ENCODE measurements at regions not wholly inside any gene's neighbourhood (a gene's known extent, or its start where the extent isn't known, plus 50 kb on each side); places are given as distances from the start of the nearest gene placed in this dataset.

DNA sequence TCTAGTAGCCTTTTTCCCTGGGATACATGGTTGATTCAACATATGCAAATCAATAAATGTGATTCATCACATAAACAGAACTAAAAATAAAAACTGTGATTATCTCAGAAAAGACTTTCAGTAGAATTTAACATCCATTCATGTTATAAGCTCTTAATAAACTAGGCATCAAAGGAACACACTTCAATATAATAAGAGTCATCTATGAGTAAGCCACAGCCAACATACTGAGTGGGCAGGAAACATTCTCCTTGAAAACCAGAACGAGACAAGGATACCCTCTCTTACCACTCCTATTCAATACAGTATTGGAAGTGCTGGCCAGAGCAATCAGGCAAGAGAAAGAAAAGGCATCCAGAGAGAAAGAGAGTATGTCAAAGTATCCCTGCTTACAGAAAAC is 239.9 kb downstream of the ATPSCKMT start:
- TF ChIP-seq, protein P1, sequence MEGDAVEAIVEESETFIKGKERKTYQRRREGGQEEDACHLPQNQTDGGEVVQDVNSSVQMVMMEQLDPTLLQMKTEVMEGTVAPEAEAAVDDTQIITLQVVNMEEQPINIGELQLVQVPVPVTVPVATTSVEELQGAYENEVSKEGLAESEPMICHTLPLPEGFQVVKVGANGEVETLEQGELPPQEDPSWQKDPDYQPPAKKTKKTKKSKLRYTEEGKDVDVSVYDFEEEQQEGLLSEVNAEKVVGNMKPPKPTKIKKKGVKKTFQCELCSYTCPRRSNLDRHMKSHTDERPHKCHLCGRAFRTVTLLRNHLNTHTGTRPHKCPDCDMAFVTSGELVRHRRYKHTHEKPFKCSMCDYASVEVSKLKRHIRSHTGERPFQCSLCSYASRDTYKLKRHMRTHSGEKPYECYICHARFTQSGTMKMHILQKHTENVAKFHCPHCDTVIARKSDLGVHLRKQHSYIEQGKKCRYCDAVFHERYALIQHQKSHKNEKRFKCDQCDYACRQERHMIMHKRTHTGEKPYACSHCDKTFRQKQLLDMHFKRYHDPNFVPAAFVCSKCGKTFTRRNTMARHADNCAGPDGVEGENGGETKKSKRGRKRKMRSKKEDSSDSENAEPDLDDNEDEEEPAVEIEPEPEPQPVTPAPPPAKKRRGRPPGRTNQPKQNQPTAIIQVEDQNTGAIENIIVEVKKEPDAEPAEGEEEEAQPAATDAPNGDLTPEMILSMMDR (IDR thresholded peaks at IDR 0.05; ENCODE audit: poor library complexity, severe bottlenecking), result no peak
- no peak for TF ChIP-seq POLR2AphosphoS5 (IDR thresholded peaks at IDR 0.05)
- TF ChIP-seq EP300 (conservative IDR thresholded peaks at IDR 0.05; ENCODE audit: poor library complexity, severe bottlenecking), result no peak
- TF ChIP-seq TAF1 (IDR thresholded peaks at IDR 0.05; ENCODE audit: low read depth), result no peak
- TF ChIP-seq, protein P2, sequence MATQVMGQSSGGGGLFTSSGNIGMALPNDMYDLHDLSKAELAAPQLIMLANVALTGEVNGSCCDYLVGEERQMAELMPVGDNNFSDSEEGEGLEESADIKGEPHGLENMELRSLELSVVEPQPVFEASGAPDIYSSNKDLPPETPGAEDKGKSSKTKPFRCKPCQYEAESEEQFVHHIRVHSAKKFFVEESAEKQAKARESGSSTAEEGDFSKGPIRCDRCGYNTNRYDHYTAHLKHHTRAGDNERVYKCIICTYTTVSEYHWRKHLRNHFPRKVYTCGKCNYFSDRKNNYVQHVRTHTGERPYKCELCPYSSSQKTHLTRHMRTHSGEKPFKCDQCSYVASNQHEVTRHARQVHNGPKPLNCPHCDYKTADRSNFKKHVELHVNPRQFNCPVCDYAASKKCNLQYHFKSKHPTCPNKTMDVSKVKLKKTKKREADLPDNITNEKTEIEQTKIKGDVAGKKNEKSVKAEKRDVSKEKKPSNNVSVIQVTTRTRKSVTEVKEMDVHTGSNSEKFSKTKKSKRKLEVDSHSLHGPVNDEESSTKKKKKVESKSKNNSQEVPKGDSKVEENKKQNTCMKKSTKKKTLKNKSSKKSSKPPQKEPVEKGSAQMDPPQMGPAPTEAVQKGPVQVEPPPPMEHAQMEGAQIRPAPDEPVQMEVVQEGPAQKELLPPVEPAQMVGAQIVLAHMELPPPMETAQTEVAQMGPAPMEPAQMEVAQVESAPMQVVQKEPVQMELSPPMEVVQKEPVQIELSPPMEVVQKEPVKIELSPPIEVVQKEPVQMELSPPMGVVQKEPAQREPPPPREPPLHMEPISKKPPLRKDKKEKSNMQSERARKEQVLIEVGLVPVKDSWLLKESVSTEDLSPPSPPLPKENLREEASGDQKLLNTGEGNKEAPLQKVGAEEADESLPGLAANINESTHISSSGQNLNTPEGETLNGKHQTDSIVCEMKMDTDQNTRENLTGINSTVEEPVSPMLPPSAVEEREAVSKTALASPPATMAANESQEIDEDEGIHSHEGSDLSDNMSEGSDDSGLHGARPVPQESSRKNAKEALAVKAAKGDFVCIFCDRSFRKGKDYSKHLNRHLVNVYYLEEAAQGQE (IDR thresholded peaks at IDR 0.05; ENCODE audit: borderline replicate concordance), result no peak
- no peak for TF ChIP-seq EZH2 (IDR thresholded peaks at IDR 0.05; ENCODE audit: borderline replicate concordance, insufficient read depth, low read length, poor library complexity, severe bottlenecking)
- TF ChIP-seq RAD21 (conservative IDR thresholded peaks at IDR 0.05), result no peak

Measured in neural cell (in vitro differentiated cells).